Mesendoderm (in vitro differentiated cells): ENCODE measurements at regions not wholly inside any gene's neighbourhood (a gene's known extent, or its start where the extent isn't known, plus 50 kb on each side); places are given as distances from the start of the nearest gene placed in this dataset.

Source experiments
- DNase-seq: peaks from one replicate; pipeline ENCODE4 v3.0.0; 2013
- H2AK5ac ChIP-seq: 2 replicates; pipeline ENCODE4 v1.6.1; 2013; ENCODE audit warnings: low read length, inconsistent platforms
- H2BK120ac ChIP-seq: 2 replicates; pipeline ENCODE4 v1.6.1; 2013; ENCODE audit warnings: low read depth, mild to moderate bottlenecking, low read length, moderate library complexity, mixed read lengths
- H2BK15ac ChIP-seq: replicated peaks from 2 replicates; pipeline ENCODE4 v1.6.1; 2013; ENCODE audit warnings: low read depth, mild to moderate bottlenecking, moderate library complexity
- H2BK5ac ChIP-seq: 2 replicates; pipeline ENCODE4 v1.6.1; 2013; ENCODE audit warnings: low read length, inconsistent platforms
- H3K18ac ChIP-seq: 2 replicates; pipeline ENCODE4 v1.6.1; 2013; ENCODE audit warnings: mild to moderate bottlenecking, low read length, mixed read lengths
- H3K23ac ChIP-seq: one replicate; pipeline ENCODE4 v1.6.1; 2013; ENCODE audit warnings: low read length
- H3K27ac ChIP-seq: 2 replicates; pipeline ENCODE4 v1.5.1; 2013; ENCODE audit warnings: low read depth, mild to moderate bottlenecking, inconsistent platforms, low read length, moderate library complexity
- H3K27me3 ChIP-seq: 2 replicates; pipeline ENCODE4 v1.6.1; 2013; ENCODE audit warnings: low read length, control low read depth, mild to moderate bottlenecking, inconsistent platforms; ENCODE audit not compliant: insufficient read depth, poor library complexity
- H3K36me3 ChIP-seq: 2 replicates; pipeline ENCODE4 v1.6.1; 2013; ENCODE audit warnings: low read length, inconsistent platforms; ENCODE audit not compliant: control insufficient read depth, insufficient read depth
- H3K4ac ChIP-seq: one replicate; pipeline ENCODE4 v1.6.1; 2013; ENCODE audit warnings: low read depth, mild to moderate bottlenecking, low read length, moderate library complexity
- H3K4me1 ChIP-seq: 2 replicates; pipeline ENCODE4 v1.6.1; 2013; ENCODE audit warnings: low read depth, low read length, inconsistent platforms; ENCODE audit not compliant: control insufficient read depth
- H3K4me2 ChIP-seq: 2 replicates; pipeline ENCODE4 v1.6.1; 2013; ENCODE audit warnings: low read length
- H3K4me3 ChIP-seq: 2 replicates; pipeline ENCODE4 v1.5.1; 2013; ENCODE audit warnings: mild to moderate bottlenecking, low read length
- H3K56ac ChIP-seq: one replicate; pipeline ENCODE4 v1.6.1; 2013; ENCODE audit warnings: low read length
- H3K79me1 ChIP-seq: 2 replicates; pipeline ENCODE4 v1.6.1; 2013; ENCODE audit warnings: low read length, inconsistent platforms
- H3K79me2 ChIP-seq: 2 replicates; pipeline ENCODE4 v1.6.1; 2013; ENCODE audit warnings: mild to moderate bottlenecking, low read length; ENCODE audit not compliant: control insufficient read depth, insufficient read depth
- H3K9ac ChIP-seq: 2 replicates; pipeline ENCODE4 v1.6.1; 2013; ENCODE audit warnings: low read length, inconsistent platforms
- H4K5ac ChIP-seq: one replicate; pipeline ENCODE4 v1.6.1; 2013; ENCODE audit warnings: low read length
- H4K8ac ChIP-seq: one replicate; pipeline ENCODE4 v1.6.1; 2013; ENCODE audit warnings: low read depth, mild to moderate bottlenecking, control low read depth, low read length, moderate library complexity
- WGBS: extraction: QIAGEN DNeasy Blood & Tissue Kit; methylation state at CpG from one replicate; pipeline ENCODE4 v1.1.7; 2013; ENCODE audit warnings: low lambda C conversion rate, missing lambda C conversion rate; ENCODE audit not compliant: insufficient coverage; ENCODE audit errors: extremely low coverage; 5-methylcytosine and 5-hydroxymethylcytosine counted together

DNA sequence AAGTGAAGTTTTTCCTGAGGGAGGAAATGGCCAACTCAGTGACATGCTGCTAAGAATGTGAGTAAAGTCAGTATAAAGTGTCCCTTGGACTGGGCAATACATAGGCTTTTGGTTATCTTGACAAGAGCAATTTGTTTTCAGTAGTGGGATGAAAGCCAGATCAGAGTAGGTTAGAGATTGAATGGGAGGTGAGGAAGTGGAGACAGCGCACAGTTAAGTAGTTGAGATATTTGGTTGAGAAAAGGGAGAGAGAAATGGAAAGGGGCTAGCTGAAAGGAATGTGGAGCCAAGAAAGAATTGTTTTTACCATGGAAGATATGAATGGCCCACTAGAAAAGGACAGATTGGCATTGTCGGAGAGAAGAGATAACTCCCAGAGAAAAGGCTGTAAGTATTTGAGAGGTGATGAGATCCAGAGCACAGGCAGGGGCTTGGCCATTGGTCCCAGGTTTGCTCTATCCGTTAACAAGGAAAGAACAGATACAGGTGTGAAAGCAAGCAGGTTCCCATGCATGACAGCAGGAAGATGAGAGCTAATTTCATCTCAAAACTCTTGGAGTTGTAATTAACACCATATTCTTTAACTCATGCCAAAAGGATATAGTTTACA is 392.0 kb downstream of the NR2F1-AS1 start:
- no peak overlapping the region for H3K56ac ChIP-seq
- H2BK5ac ChIP-seq, result no peak overlapping the region
- no peak overlapping the region for H4K5ac ChIP-seq
- no peak overlapping the region for H3K4me3 ChIP-seq
- H3K9ac ChIP-seq, result no peak overlapping the region
- no peak overlapping the region for H2BK15ac ChIP-seq
- no peak for DNase-seq
- no peaks in the 10 kb centered on the region for H3K4me1 ChIP-seq
- no peaks in the 10 kb centered on the region for H3K79me2 ChIP-seq
- no peaks in the 10 kb centered on the region for H3K36me3 ChIP-seq
- H3K4me2 ChIP-seq, result no peak overlapping the region
- no peak overlapping the region for H2BK120ac ChIP-seq
- H3K79me1 ChIP-seq, result no peaks in the 10 kb centered on the region
- no peak overlapping the region for H3K18ac ChIP-seq
- H4K8ac ChIP-seq, result no peak overlapping the region
- no peak overlapping the region for H3K27ac ChIP-seq
- H3K27me3 ChIP-seq, result no peaks in the 10 kb centered on the region
- H3K23ac ChIP-seq, result no peak overlapping the region
- no peak overlapping the region for H2AK5ac ChIP-seq
- 100% methylated on average over 1 of the region's 3 CpGs for WGBS
- H3K4ac ChIP-seq, result no peak overlapping the region

DNA sequence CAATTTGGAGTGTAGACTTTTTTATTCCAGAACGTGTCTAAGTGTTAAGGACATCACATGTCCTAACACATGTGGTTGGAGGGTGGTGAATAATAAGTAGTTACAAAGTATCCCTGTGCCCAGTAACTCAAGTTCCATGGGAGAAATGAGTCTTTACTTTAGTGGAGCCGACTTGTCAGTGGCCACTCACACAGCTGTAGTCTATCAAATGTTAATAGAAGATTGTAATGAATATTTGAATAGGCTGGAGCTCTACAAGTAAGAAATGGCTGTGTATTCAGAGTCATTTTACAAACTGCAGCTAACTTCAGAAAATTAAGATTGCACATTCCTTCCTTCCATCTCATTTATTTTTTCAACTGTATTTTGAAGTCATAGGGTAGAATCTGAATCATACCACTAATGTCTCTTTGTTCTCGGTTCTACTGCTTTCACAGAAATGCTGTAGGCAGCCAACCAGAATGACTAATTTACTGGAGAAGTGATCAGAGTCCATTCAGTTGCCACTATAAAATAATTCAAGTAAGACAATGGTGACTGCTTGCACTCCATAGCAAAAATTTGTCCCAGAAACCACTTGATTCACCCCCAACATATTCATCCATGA is 394.8 kb downstream of the NR2F1-AS1 start:
- H3K23ac ChIP-seq, result no peak overlapping the region
- H2BK120ac ChIP-seq, result no peak overlapping the region
- no peak overlapping the region for H3K18ac ChIP-seq
- no peak overlapping the region for H2BK5ac ChIP-seq
- H4K5ac ChIP-seq, result no peak overlapping the region
- H3K4me1 ChIP-seq, result no peaks in the 10 kb centered on the region
- no peak overlapping the region for H3K9ac ChIP-seq
- no peak overlapping the region for H3K4me2 ChIP-seq
- no CpG with 5 or more reads among the region's 3 CpGs for WGBS
- no peak overlapping the region for H3K27ac ChIP-seq
- no peak overlapping the region for H4K8ac ChIP-seq
- no peak overlapping the region for H2BK15ac ChIP-seq
- no peaks in the 10 kb centered on the region for H3K27me3 ChIP-seq
- no peak for DNase-seq
- H3K4ac ChIP-seq, result no peak overlapping the region
- no peak overlapping the region for H2AK5ac ChIP-seq
- no peaks in the 10 kb centered on the region for H3K79me2 ChIP-seq
- H3K79me1 ChIP-seq, result no peaks in the 10 kb centered on the region
- no peaks in the 10 kb centered on the region for H3K36me3 ChIP-seq
- H3K4me3 ChIP-seq, result no peak overlapping the region
- no peak overlapping the region for H3K56ac ChIP-seq

DNA sequence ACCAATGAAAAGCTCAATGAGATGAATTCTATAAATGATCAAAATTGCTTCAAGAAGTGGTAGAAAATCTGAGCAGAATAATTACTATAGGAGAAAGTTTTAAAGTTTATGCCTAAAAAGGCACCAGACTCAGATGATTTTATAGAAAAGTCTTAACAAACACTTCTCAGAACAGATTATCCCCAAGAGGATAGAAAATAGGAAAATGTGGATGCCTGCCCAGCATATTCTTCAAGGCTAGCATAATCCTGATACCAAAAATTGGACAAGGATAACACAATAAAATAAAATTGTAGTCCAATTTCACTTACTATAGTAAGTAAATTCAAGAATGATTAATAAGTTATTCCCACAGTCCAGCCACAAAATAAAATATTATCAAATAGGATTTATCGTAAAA is 397.0 kb downstream of the NR2F1-AS1 start:
- Histone ChIP-seq H3K23ac (no peak overlapping the region), H3K27ac (no peak overlapping the region), H3K4ac (no peak overlapping the region), H3K36me3 (no peaks in the 10 kb centered on the region), H2BK5ac (no peak overlapping the region), H3K4me3 (no peak overlapping the region), H4K8ac (no peak overlapping the region), H3K18ac (no peak overlapping the region), H3K27me3 (no peaks in the 10 kb centered on the region), H2BK120ac (no peak overlapping the region), H3K79me1 (no peaks in the 10 kb centered on the region), H3K4me2 (no peak overlapping the region), H3K4me1 (no peaks in the 10 kb centered on the region), H2BK15ac (no peak overlapping the region), H4K5ac (no peak overlapping the region), H3K56ac (no peak overlapping the region), H3K9ac (no peak overlapping the region), H3K79me2 (no peaks in the 10 kb centered on the region), H2AK5ac (no peak overlapping the region)
- no peak for DNase-seq
- no CpG with 5 or more reads among the region's 1 CpG for WGBS

DNA sequence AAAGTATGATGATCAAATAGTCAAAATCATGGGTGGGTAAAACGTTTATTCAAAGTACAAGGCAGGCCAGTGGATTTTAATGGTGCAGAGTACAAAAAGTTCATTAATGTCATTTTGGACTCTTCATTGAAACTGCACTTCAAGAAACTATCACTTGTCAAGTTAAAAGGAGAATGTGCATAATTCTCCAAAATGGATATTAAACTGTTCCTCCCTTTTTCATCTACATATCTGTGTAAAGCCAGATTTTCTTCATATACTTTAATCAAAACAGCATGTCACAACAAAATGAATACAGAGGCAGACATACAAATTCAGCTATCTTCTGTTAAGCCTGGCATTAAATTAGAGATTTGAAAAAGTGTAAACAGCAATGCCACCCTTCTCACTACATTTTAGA is 401.6 kb downstream of the NR2F1-AS1 start:
- DNase-seq, result no peak
- Histone ChIP-seq H3K4me3 (no peak overlapping the region), H3K9ac (no peak overlapping the region)

DNA sequence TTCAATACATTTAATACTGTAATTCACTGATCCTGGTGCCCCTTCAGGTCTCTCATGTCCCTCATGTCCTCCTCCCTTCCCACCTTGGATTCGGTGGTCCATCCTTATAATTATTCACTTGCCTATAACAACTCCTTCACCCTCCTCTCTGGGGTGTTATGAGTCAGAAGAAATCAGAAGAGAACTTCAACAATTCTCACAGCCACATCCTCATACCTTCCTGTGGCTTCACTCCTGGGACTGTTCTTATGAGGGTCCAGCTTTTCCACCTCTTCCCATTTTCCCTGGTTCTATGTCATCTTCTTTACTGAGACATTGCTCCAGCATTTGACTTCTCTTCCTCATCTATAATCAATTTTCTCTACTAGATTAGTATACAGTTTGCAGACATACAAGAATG is 406.1 kb downstream of the NR2F1-AS1 start:
- H3K79me2 ChIP-seq, result no peaks in the 10 kb centered on the region
- no peak overlapping the region for H3K23ac ChIP-seq
- H3K36me3 ChIP-seq, result no peaks in the 10 kb centered on the region
- no peaks in the 10 kb centered on the region for H3K79me1 ChIP-seq
- no peak overlapping the region for H2BK120ac ChIP-seq
- no peaks in the 10 kb centered on the region for H3K4me1 ChIP-seq
- no peak overlapping the region for H3K4ac ChIP-seq
- no peak overlapping the region for H3K9ac ChIP-seq
- H4K5ac ChIP-seq, result no peak overlapping the region
- no peaks in the 10 kb centered on the region for H3K27me3 ChIP-seq
- no peak overlapping the region for H3K4me2 ChIP-seq
- no peak overlapping the region for H3K18ac ChIP-seq
- H4K8ac ChIP-seq, result no peak overlapping the region
- no peak overlapping the region for H2BK15ac ChIP-seq
- H3K27ac ChIP-seq, result no peak overlapping the region
- H3K4me3 ChIP-seq, result no peak overlapping the region
- H2AK5ac ChIP-seq, result no peak overlapping the region
- DNase-seq, result no peak
- H3K56ac ChIP-seq, result no peak overlapping the region
- no CpG with 5 or more reads among the region's 1 CpG for WGBS
- no peak overlapping the region for H2BK5ac ChIP-seq

More for the DNA sequence above, 401.6 kb downstream of the NR2F1-AS1 start:
- Histone ChIP-seq H4K5ac (no peak overlapping the region), H3K36me3 (no peaks in the 10 kb centered on the region), H3K79me2 (no peaks in the 10 kb centered on the region), H2AK5ac (no peak overlapping the region), H3K27ac (no peak overlapping the region), H3K27me3 (no peaks in the 10 kb centered on the region), H3K23ac (no peak overlapping the region), H3K4me1 (no peaks in the 10 kb centered on the region), H2BK120ac (no peak overlapping the region), H2BK15ac (no peak overlapping the region), H2BK5ac (no peak overlapping the region), H3K79me1 (no peaks in the 10 kb centered on the region), H3K4me2 (no peak overlapping the region), H3K18ac (no peak overlapping the region), H4K8ac (no peak overlapping the region), H3K4ac (no peak overlapping the region), H3K56ac (no peak overlapping the region)
- WGBS, result no CpG with 5 or more reads among the region's 1 CpG

DNA sequence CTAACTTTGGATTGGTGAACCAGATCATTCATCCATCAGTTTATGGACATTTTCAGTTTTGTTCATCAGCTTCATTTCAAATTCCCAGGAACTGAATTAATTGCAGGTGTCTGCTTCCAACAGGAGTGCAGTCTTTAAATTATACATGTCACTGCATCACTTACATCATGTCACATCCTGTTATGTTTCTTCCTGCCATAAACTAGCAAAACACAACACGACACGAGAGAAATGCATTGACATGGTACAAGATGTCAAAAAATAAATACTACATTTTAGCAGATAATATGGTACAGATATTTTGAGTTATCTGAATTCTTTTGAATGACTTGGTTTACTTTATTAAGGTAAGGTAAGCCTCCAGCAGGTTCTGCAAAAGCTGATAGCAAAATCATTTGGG is 415.5 kb downstream of the NR2F1-AS1 start:
- Histone ChIP-seq H3K36me3 (no peaks in the 10 kb centered on the region), H3K9ac (no peak overlapping the region), H3K27me3 (no peaks in the 10 kb centered on the region), H3K4me2 (no peak overlapping the region), H3K18ac (no peak overlapping the region), H3K4ac (no peak overlapping the region), H3K56ac (no peak overlapping the region), H3K4me1 (peaks cover 2% of the 10 kb centered on the region), H3K27ac (no peak overlapping the region), H3K4me3 (no peak overlapping the region), H4K5ac (no peak overlapping the region), H3K79me2 (no peaks in the 10 kb centered on the region), H2AK5ac (no peak overlapping the region), H3K23ac (no peak overlapping the region), H2BK15ac (no peak overlapping the region), H2BK120ac (no peak overlapping the region), H2BK5ac (no peak overlapping the region), H4K8ac (no peak overlapping the region), H3K79me1 (no peaks in the 10 kb centered on the region)
- DNase-seq, result no peak
- no CpG with 5 or more reads among the region's 2 CpGs for WGBS
